Tibial nerve (tissue), 4 donors: ENCODE measurements at regions not wholly inside any gene's neighbourhood (a gene's known extent, or its start where the extent isn't known, plus 50 kb on each side); places are given as distances from the start of the nearest gene placed in this dataset.

Experiments used
- CTCF ChIP-seq, 5 experiments: fragments of 200-600 bp in 3 of 5; fragments of 450-650 bp in 2 of 5; sonication (generic) in 3 of 5; IDR thresholded peaks; one replicate each; pipeline ENCODE4 v1.5.1; 2016 to 2019; ENCODE audit warnings: antibody characterized with exemption in 5 of 5, mild to moderate bottlenecking in 3 of 5, moderate library complexity in 2 of 5
- EP300 ChIP-seq, 2 donors: sonication (generic); formaldehyde crosslinking; IDR thresholded peaks; one replicate each; pipeline ENCODE4 v1.6.1; 2017; ENCODE audit warnings: antibody characterized with exemption in 2 of 2, mild to moderate bottlenecking in 1 of 2
- POLR2A ChIP-seq, 2 donors: fragments of 450-650 bp; IDR thresholded peaks; one replicate each; pipeline ENCODE4 v1.6.1; 2017; ENCODE audit warnings: antibody characterized with exemption in 2 of 2, mild to moderate bottlenecking in 2 of 2, moderate library complexity in 2 of 2

GRCh38 chr5:32852535-32852934 lies 141.4 kb downstream of the NPR3 start:
- TF ChIP-seq CTCF (IDR thresholded peaks at IDR 0.05) (peak in 3 of 5 experiments; percentile 17 to 24 (median 22)), POLR2A (IDR thresholded peaks at IDR 0.05) (no peak), EP300 (IDR thresholded peaks at IDR 0.05) (peak; percentile 40 to 76)
